Activated CD8-positive, alpha-beta memory T cell treated with anti-CD3 and anti-CD28 coated beads, Interleukin-2, amount 10 ng/mL, durations not matched to agents 7 days and 5 days (primary cell): ENCODE measurements at regions not wholly inside any gene's neighbourhood (a gene's known extent, or its start where the extent isn't known, plus 50 kb on each side); places are given as distances from the start of the nearest gene placed in this dataset.
"Not testable (repeated sequence)": the region's sequence is repeated elsewhere in the genome, so short reads cannot be mapped to it uniquely, and the experiment has no call there.

Experiments
- ATAC-seq: fragments of 150-1000 bp; cut with Tn5 transposase; one replicate; pipeline ENCODE4 v1.10.0; 2021; ENCODE audit warnings: moderate library complexity
- CTCF ChIA-PET: fragments of 350-600 bp; sonication (Branson Sonifier 250); formaldehyde crosslinking; loops from one replicate; lab custom pipeline; 2021; ENCODE audit warnings: antibody characterized with exemption; lab: Charles Lee
- DNase-seq: peaks from one replicate; pipeline ENCODE4 v3.0.0-alpha.2; 2020
- H3K27ac Mint-ChIP-seq: one replicate; pipeline ENCODE4 v1.8.0; 2021; ENCODE audit warnings: mild to moderate bottlenecking, mixed read lengths
- H3K27me3 Mint-ChIP-seq: one replicate; pipeline ENCODE4 v1.8.0; 2021; ENCODE audit warnings: mixed read lengths
- H3K36me3 Mint-ChIP-seq: one replicate; pipeline ENCODE4 v1.8.0; 2021; ENCODE audit warnings: mild to moderate bottlenecking, mixed read lengths
- H3K4me1 Mint-ChIP-seq: one replicate; pipeline ENCODE4 v1.8.0; 2021; ENCODE audit warnings: mixed read lengths
- H3K4me3 Mint-ChIP-seq: one replicate; pipeline ENCODE4 v1.8.0; 2021; ENCODE audit warnings: mild to moderate bottlenecking, moderate library complexity, mixed read lengths
- H3K9me3 Mint-ChIP-seq: one replicate; pipeline ENCODE4 v1.8.0; 2022; ENCODE audit warnings: low read depth, mixed read lengths

- Mint-ChIP-seq H3K27me3 (no peaks in the 10 kb centered on the region), H3K27ac (no peak overlapping the region), H3K4me3 (no peak overlapping the region), H3K4me1 (no peaks in the 10 kb centered on the region), H3K9me3 (peaks cover 3% of the 10 kb centered on the region), H3K36me3 (no peaks in the 10 kb centered on the region)
- DNase-seq (no peak), ATAC-seq (no peak)
- CTCF ChIA-PET = no interaction called here
Observed at GRCh38 chr2:209125291-209125690, 298.6 kb upstream of the MAP2 start.

- Mint-ChIP-seq H3K4me1 (no peaks in the 10 kb centered on the region), H3K9me3 (peaks cover 3% of the 10 kb centered on the region), H3K27ac (no peak overlapping the region), H3K36me3 (no peaks in the 10 kb centered on the region), H3K27me3 (no peaks in the 10 kb centered on the region), H3K4me3 (no peak overlapping the region)
- DNase-seq (no peak), ATAC-seq (no peak)
- CTCF ChIA-PET = no interaction called here
Observed at GRCh38 chr2:209138079-209138478, 285.8 kb upstream of the MAP2 start.

GRCh38 chr2:209141142-209141541, 282.7 kb upstream of the MAP2 start:
- Mint-ChIP-seq H3K27me3 (no peaks in the 10 kb centered on the region), H3K36me3 (no peaks in the 10 kb centered on the region), H3K4me3 (no peak overlapping the region), H3K4me1 (no peaks in the 10 kb centered on the region), H3K9me3 (peaks cover 2% of the 10 kb centered on the region), H3K27ac (no peak overlapping the region)
- CTCF ChIA-PET = no interaction called here
- no peak for ATAC-seq
- no peak for DNase-seq

GRCh38 chr2:209141818-209142217, 282.0 kb upstream of the MAP2 start:
- Mint-ChIP-seq H3K4me1 (no peaks in the 10 kb centered on the region), H3K27me3 (no peaks in the 10 kb centered on the region), H3K9me3 (peaks cover 2% of the 10 kb centered on the region), H3K27ac (no peak overlapping the region), H3K36me3 (no peaks in the 10 kb centered on the region), H3K4me3 (no peak overlapping the region)
- CTCF ChIA-PET = no interaction called here
- ATAC-seq (no peak), DNase-seq (no peak)

- H3K9me3 Mint-ChIP-seq, H3K4me1 Mint-ChIP-seq, H3K27ac Mint-ChIP-seq, H3K27me3 Mint-ChIP-seq, ATAC-seq, H3K4me3 Mint-ChIP-seq, CTCF ChIA-PET, H3K36me3 Mint-ChIP-seq, DNase-seq: not testable (repeated sequence)
Observed at GRCh38 chr2:209145220-209145691, 278.6 kb upstream of the MAP2 start.

GRCh38 chr2:209145941-209146681, 277.7 kb upstream of the MAP2 start:
- Mint-ChIP-seq H3K4me3 (no peak overlapping the region), H3K36me3 (no peaks in the 10 kb centered on the region), H3K9me3 (peaks cover 2% of the 10 kb centered on the region), H3K27ac (no peak overlapping the region), H3K4me1 (no peaks in the 10 kb centered on the region), H3K27me3 (no peaks in the 10 kb centered on the region)
- DNase-seq = no peak
- ATAC-seq = no peak
- CTCF ChIA-PET = no interaction called here

- no peaks in the 10 kb centered on the region for H3K27me3 Mint-ChIP-seq
- no peaks in the 10 kb centered on the region for H3K36me3 Mint-ChIP-seq
- no peaks in the 10 kb centered on the region for H3K4me1 Mint-ChIP-seq
- DNase-seq (no peak), ATAC-seq (no peak)
- CTCF ChIA-PET = no interaction called here
- H3K4me3 Mint-ChIP-seq = no peak overlapping the region
- H3K27ac Mint-ChIP-seq = no peak overlapping the region
- H3K9me3 Mint-ChIP-seq = peaks cover 2% of the 10 kb centered on the region
Observed at GRCh38 chr2:209146682-209147320, 277.0 kb upstream of the MAP2 start.

- ATAC-seq = no peak
- Mint-ChIP-seq H3K36me3 (no peaks in the 10 kb centered on the region), H3K4me1 (no peaks in the 10 kb centered on the region), H3K27me3 (no peaks in the 10 kb centered on the region), H3K4me3 (no peak overlapping the region), H3K9me3 (peaks cover 2% of the 10 kb centered on the region), H3K27ac (no peak overlapping the region)
- CTCF ChIA-PET = no interaction called here
- no peak for DNase-seq
Observed at GRCh38 chr2:209147981-209148380, 275.9 kb upstream of the MAP2 start.

- no peaks in the 10 kb centered on the region for H3K4me1 Mint-ChIP-seq
- no peak overlapping the region for H3K4me3 Mint-ChIP-seq
- H3K36me3 Mint-ChIP-seq = no peaks in the 10 kb centered on the region
- CTCF ChIA-PET = no interaction called here
- H3K27me3 Mint-ChIP-seq = no peaks in the 10 kb centered on the region
- no peak overlapping the region for H3K27ac Mint-ChIP-seq
- no peak for ATAC-seq
- no peaks in the 10 kb centered on the region for H3K9me3 Mint-ChIP-seq
- DNase-seq = no peak
Observed at GRCh38 chr2:209160800-209161588, 262.9 kb upstream of the MAP2 start.

GRCh38 chr2:209162129-209162528, 261.7 kb upstream of the MAP2 start:
- CTCF ChIA-PET = no interaction called here
- no peaks in the 10 kb centered on the region for H3K36me3 Mint-ChIP-seq
- no peak for DNase-seq
- no peak overlapping the region for H3K27ac Mint-ChIP-seq
- no peak overlapping the region for H3K4me3 Mint-ChIP-seq
- H3K4me1 Mint-ChIP-seq = no peaks in the 10 kb centered on the region
- H3K9me3 Mint-ChIP-seq = no peaks in the 10 kb centered on the region
- ATAC-seq = no peak
- H3K27me3 Mint-ChIP-seq = no peaks in the 10 kb centered on the region

- no peak overlapping the region for H3K27ac Mint-ChIP-seq
- no peaks in the 10 kb centered on the region for H3K4me1 Mint-ChIP-seq
- H3K27me3 Mint-ChIP-seq = no peaks in the 10 kb centered on the region
- no peaks in the 10 kb centered on the region for H3K36me3 Mint-ChIP-seq
- CTCF ChIA-PET = no interaction called here
- peaks cover 12% of the 10 kb centered on the region for H3K9me3 Mint-ChIP-seq
- H3K4me3 Mint-ChIP-seq = no peak overlapping the region
- ATAC-seq = no peak
- no peak for DNase-seq
Observed at GRCh38 chr2:209181984-209182383, 241.9 kb upstream of the MAP2 start.

GRCh38 chr2:209186886-209187285, 237.0 kb upstream of the MAP2 start:
- H3K36me3 Mint-ChIP-seq, H3K27ac Mint-ChIP-seq, H3K4me1 Mint-ChIP-seq, H3K9me3 Mint-ChIP-seq, ATAC-seq, DNase-seq, H3K27me3 Mint-ChIP-seq, CTCF ChIA-PET, H3K4me3 Mint-ChIP-seq: not testable (repeated sequence)

- no peaks in the 10 kb centered on the region for H3K27me3 Mint-ChIP-seq
- H3K4me3 Mint-ChIP-seq = no peak overlapping the region
- ATAC-seq (no peak), DNase-seq (no peak)
- H3K9me3 Mint-ChIP-seq = peaks cover 2% of the 10 kb centered on the region
- no peak overlapping the region for H3K27ac Mint-ChIP-seq
- CTCF ChIA-PET = no interaction called here
- H3K36me3 Mint-ChIP-seq = no peaks in the 10 kb centered on the region
- no peaks in the 10 kb centered on the region for H3K4me1 Mint-ChIP-seq
Observed at GRCh38 chr2:209189893-209190292, 234.0 kb upstream of the MAP2 start.

- Mint-ChIP-seq H3K4me1 (no peaks in the 10 kb centered on the region), H3K36me3 (no peaks in the 10 kb centered on the region), H3K27ac (no peak overlapping the region), H3K27me3 (no peaks in the 10 kb centered on the region), H3K9me3 (peaks cover 2% of the 10 kb centered on the region), H3K4me3 (no peak overlapping the region)
- DNase-seq (no peak), ATAC-seq (no peak)
- CTCF ChIA-PET = no interaction called here
Observed at GRCh38 chr2:209191139-209191538, 232.7 kb upstream of the MAP2 start.
